ENCODE measurements at regions not wholly inside any gene's neighbourhood (a gene's known extent, or its start where the extent isn't known, plus 50 kb on each side); places are given as distances from the start of the nearest gene placed in this dataset.

GRCh38 chr2:234839285-234839684 is 112.5 kb upstream of the SH3BP4 start:
- TF ChIP-seq CTCF (IDR thresholded peaks at IDR 0.05) (no peak), POLR2A (IDR thresholded peaks at IDR 0.05) (no peak), POLR2AphosphoS5 (IDR thresholded peaks at IDR 0.05; ENCODE audit: insufficient read depth in 1 of 2, low read depth in 1 of 2) (no peak)

Measured in vagina (tissue), 2 donors.